ENCODE measurements at regions not wholly inside any gene's neighbourhood (a gene's known extent, or its start where the extent isn't known, plus 50 kb on each side); places are given as distances from the start of the nearest gene placed in this dataset.

DNA sequence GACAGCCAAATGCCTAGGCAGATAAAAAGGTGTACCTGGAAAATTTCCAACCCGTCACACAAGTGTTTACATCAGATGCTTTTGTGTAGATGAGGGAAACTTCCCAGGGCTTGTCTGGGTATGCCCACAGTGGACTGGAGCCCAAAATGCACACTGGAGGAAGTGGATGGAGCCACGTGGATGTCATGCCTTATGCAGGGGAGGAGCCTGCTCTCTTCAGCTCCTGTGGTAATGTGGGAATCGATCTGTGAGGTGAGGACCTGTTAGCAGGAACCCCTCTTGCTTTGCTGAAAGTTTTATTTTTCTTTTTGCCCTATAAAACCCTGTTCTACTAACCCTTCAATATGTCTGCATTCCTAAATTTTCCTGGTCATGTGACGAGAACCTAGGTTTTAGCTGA lies 439.2 kb upstream of the CDH9 start:
- TF ChIP-seq CREB1 (IDR thresholded peaks at IDR 0.05; ENCODE audit: low read depth), result no peak
- TF ChIP-seq, protein P1, sequence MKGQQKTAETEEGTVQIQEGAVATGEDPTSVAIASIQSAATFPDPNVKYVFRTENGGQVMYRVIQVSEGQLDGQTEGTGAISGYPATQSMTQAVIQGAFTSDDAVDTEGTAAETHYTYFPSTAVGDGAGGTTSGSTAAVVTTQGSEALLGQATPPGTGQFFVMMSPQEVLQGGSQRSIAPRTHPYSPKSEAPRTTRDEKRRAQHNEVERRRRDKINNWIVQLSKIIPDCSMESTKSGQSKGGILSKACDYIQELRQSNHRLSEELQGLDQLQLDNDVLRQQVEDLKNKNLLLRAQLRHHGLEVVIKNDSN (IDR thresholded peaks at IDR 0.05), result no peak
- TF ChIP-seq, protein P2, sequence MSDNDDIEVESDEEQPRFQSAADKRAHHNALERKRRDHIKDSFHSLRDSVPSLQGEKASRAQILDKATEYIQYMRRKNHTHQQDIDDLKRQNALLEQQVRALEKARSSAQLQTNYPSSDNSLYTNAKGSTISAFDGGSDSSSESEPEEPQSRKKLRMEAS (IDR thresholded peaks at IDR 0.05), result no peak
- no peak for TF ChIP-seq FOXM1 (IDR thresholded peaks at IDR 0.05; ENCODE audit: borderline replicate concordance, low read depth)

All from Ishikawa (cell line).